Lower lobe of right lung (tissue), 2 donors: ENCODE measurements at regions not wholly inside any gene's neighbourhood (a gene's known extent, or its start where the extent isn't known, plus 50 kb on each side); places are given as distances from the start of the nearest gene placed in this dataset.

Source experiments
- ATAC-seq, 2 donors: fragments of 200-7000 bp; cut with Tn5 transposase; one replicate each; pipeline ENCODE4 v1.9.1; 2020 to 2022; ENCODE audit warnings: mild to moderate bottlenecking in 2 of 2, moderate library complexity in 2 of 2
- DNase-seq: peaks from one replicate; pipeline ENCODE4 v3.0.0-alpha.2; 2020
- H3K27ac ChIP-seq: fragments of 200-600 bp; one replicate; pipeline ENCODE4 v1.8.0; 2022
- H3K27me3 ChIP-seq: fragments of 200-600 bp; one replicate; pipeline ENCODE4 v1.8.0; 2022; ENCODE audit warnings: low read depth
- H3K36me3 ChIP-seq: fragments of 200-600 bp; one replicate; pipeline ENCODE4 v1.8.0; 2022; ENCODE audit warnings: mild to moderate bottlenecking
- H3K4me1 ChIP-seq: fragments of 200-600 bp; one replicate; pipeline ENCODE4 v1.8.0; 2022
- H3K4me3 ChIP-seq: fragments of 200-600 bp; one replicate; pipeline ENCODE4 v1.8.0; 2022; ENCODE audit warnings: mild to moderate bottlenecking
- H3K9me3 ChIP-seq: fragments of 200-600 bp; one replicate; pipeline ENCODE4 v1.8.0; 2022
- CTCF ChIP-seq: fragments of 200-600 bp; IDR thresholded peaks from one replicate; pipeline ENCODE4 v1.8.0; 2022; ENCODE audit warnings: antibody characterized with exemption, mild to moderate bottlenecking
- intact Hi-C: fragments of 100-400 bp; cut with DNase I; formaldehyde crosslinking; loops from one replicate; pipeline ENCODE4 v1.11.0; 2022
- donor health status: DM: no; HTN: yes; CAD: no; lungs with severe emphysema.

GRCh38 chr4:178448372-178449035, 1006.3 kb upstream of the AGA start:
- Histone ChIP-seq H3K27ac (no peak overlapping the region), H3K9me3 (no peaks in the 10 kb centered on the region), H3K4me3 (no peak overlapping the region), H3K4me1 (no peaks in the 10 kb centered on the region), H3K36me3 (no peaks in the 10 kb centered on the region), H3K27me3 (no peaks in the 10 kb centered on the region)
- ATAC-seq (no peak), DNase-seq (no peak)
- no peak for TF ChIP-seq CTCF
- intact Hi-C loops = no loop called here

- H3K27me3 ChIP-seq = no peaks in the 10 kb centered on the region
Observed at GRCh38 chr4:178450614-178451013, 1008.4 kb upstream of the AGA start.

GRCh38 chr4:178453057-178453456, 1010.8 kb upstream of the AGA start:
- Histone ChIP-seq H3K4me3 (no peak overlapping the region), H3K9me3 (no peaks in the 10 kb centered on the region), H3K4me1 (no peaks in the 10 kb centered on the region), H3K27ac (no peak overlapping the region), H3K27me3 (no peaks in the 10 kb centered on the region), H3K36me3 (no peaks in the 10 kb centered on the region)
- no peak for ATAC-seq
- intact Hi-C loops = no loop called here
- no peak for TF ChIP-seq CTCF
- no peak for DNase-seq

More at GRCh38 chr4:178450614-178451013, 1008.4 kb upstream of the AGA start:
- DNase-seq (no peak), ATAC-seq (no peak)
- Histone ChIP-seq H3K4me3 (no peak overlapping the region), H3K4me1 (no peaks in the 10 kb centered on the region), H3K27ac (no peak overlapping the region), H3K36me3 (no peaks in the 10 kb centered on the region), H3K9me3 (no peaks in the 10 kb centered on the region)
- intact Hi-C loops = no loop called here
- TF ChIP-seq CTCF = no peak

GRCh38 chr4:178457286-178457685, 1015.0 kb upstream of the AGA start:
- no peak for ATAC-seq
- H3K36me3 ChIP-seq = no peaks in the 10 kb centered on the region
- H3K27ac ChIP-seq = no peak overlapping the region
- DNase-seq = no peak
- H3K4me3 ChIP-seq = no peak overlapping the region
- no peaks in the 10 kb centered on the region for H3K27me3 ChIP-seq
- no peaks in the 10 kb centered on the region for H3K4me1 ChIP-seq
- intact Hi-C loops = no loop called here
- no peak for TF ChIP-seq CTCF
- no peaks in the 10 kb centered on the region for H3K9me3 ChIP-seq

GRCh38 chr4:178462710-178463109, 1020.5 kb upstream of the AGA start:
- ATAC-seq (no peak), DNase-seq (no peak)
- intact Hi-C loops = no loop called here
- Histone ChIP-seq H3K27me3 (no peaks in the 10 kb centered on the region), H3K9me3 (no peaks in the 10 kb centered on the region), H3K36me3 (no peaks in the 10 kb centered on the region), H3K27ac (no peak overlapping the region), H3K4me3 (no peak overlapping the region), H3K4me1 (no peaks in the 10 kb centered on the region)
- no peak for TF ChIP-seq CTCF
